A673 (cell line): ENCODE measurements at regions not wholly inside any gene's neighbourhood (a gene's known extent, or its start where the extent isn't known, plus 50 kb on each side); places are given as distances from the start of the nearest gene placed in this dataset.

Source experiments
- BruUV-seq: library from RNA; stranded (reverse); fragments of 400-500 nt; replicated peaks from 2 replicates; lab custom pipeline; 2021; lab: Mats Ljungman, UMichigan
- CTCF ChIA-PET: fragments of 300-600 bp; sonication (Branson Sonifier 250); formaldehyde crosslinking; loops from one replicate; lab custom pipeline; 2022; ENCODE audit warnings: antibody characterized with exemption; lab: Charles Lee
- POLR2A ChIA-PET: fragments of 300-600 bp; sonication (Branson Sonifier 250); formaldehyde crosslinking; loops from one replicate; lab custom pipeline; 2022; ENCODE audit warnings: antibody characterized with exemption; ENCODE audit not compliant: low non-redundant PET; lab: Charles Lee
- DNase-seq: peaks from one replicate; pipeline ENCODE4 v3.0.0-alpha.2; 2015; ENCODE audit warnings: low spot score
- H3K27ac ChIP-seq: fragments of 200-600 bp; sonication (generic); 2 replicates; pipeline ENCODE4 v1.5.1; 2016; ENCODE audit warnings: mixed run types, low read depth, mild to moderate bottlenecking, mixed read lengths, antibody characterized with exemption, low read length; ENCODE audit not compliant: poor library complexity, severe bottlenecking
- H3K27me3 ChIP-seq: fragments of 200-600 bp; sonication (generic); replicated peaks from 2 replicates; pipeline ENCODE4 v1.6.1; 2017; ENCODE audit warnings: mixed run types, low read depth, mild to moderate bottlenecking, mixed read lengths, antibody characterized with exemption, low read length; ENCODE audit not compliant: insufficient read depth, poor library complexity
- H3K36me3 ChIP-seq: fragments of 200-600 bp; sonication (generic); 2 replicates; pipeline ENCODE4 v1.6.1; 2016; ENCODE audit warnings: mixed run types, mild to moderate bottlenecking, mixed read lengths, antibody characterized with exemption, low read length; ENCODE audit not compliant: insufficient read depth, poor library complexity, severe bottlenecking
- H3K4me1 ChIP-seq: fragments of 200-600 bp; sonication (generic); 2 replicates; pipeline ENCODE4 v1.6.1; 2017; ENCODE audit warnings: mixed run types, mild to moderate bottlenecking, mixed read lengths, antibody characterized with exemption, low read length; ENCODE audit not compliant: insufficient read depth, poor library complexity, severe bottlenecking
- H3K4me3 ChIP-seq: fragments of 200-600 bp; sonication (generic); 2 replicates; pipeline ENCODE4 v1.5.1; 2016; ENCODE audit warnings: low read depth, mixed run types, mild to moderate bottlenecking, mixed read lengths, low read length; ENCODE audit not compliant: poor library complexity, severe bottlenecking
- H3K9me3 ChIP-seq: fragments of 200-600 bp; sonication (generic); 2 replicates; pipeline ENCODE4 v1.6.1; 2016; ENCODE audit warnings: mixed run types, low read depth, mild to moderate bottlenecking, mixed read lengths, antibody characterized with exemption, low read length; ENCODE audit not compliant: poor library complexity, severe bottlenecking
- EZH2 ChIP-seq: fragments of 200-600 bp; sonication (generic); IDR thresholded peaks from 2 replicates; pipeline ENCODE4 v1.6.1; 2017; ENCODE audit warnings: borderline replicate concordance, low read depth, mild to moderate bottlenecking, mixed read lengths, antibody characterized with exemption, low read length; ENCODE audit not compliant: poor library complexity, severe bottlenecking
- intact Hi-C: fragments of 100-400 bp; cut with micrococcal nuclease; formaldehyde crosslinking; loops from one replicate; pipeline ENCODE4 v1.10.0; 2022; ENCODE audit not compliant: unreplicated experiment
- TF ChIP-seq, protein P1 (sequence below): fragments of 300-800, 200-600 bp; sonication (generic); conservative IDR thresholded peaks from 2 replicates; pipeline ENCODE4 v1.5.1; 2017; ENCODE audit warnings: low read depth, mild to moderate bottlenecking, antibody characterized with exemption, low read length, moderate library complexity, mixed read lengths

GRCh38 chr1:177744906-177745305 lies 225.0 kb downstream of the SEC16B start:
- H3K27me3 ChIP-seq = no peaks in the 10 kb centered on the region
- no peaks in the 10 kb centered on the region for H3K36me3 ChIP-seq
- no TSS peak for BruUV-seq
- no peaks in the 10 kb centered on the region for H3K9me3 ChIP-seq
- TF ChIP-seq EZH2 = no peak
- TF ChIP-seq, protein P1, sequence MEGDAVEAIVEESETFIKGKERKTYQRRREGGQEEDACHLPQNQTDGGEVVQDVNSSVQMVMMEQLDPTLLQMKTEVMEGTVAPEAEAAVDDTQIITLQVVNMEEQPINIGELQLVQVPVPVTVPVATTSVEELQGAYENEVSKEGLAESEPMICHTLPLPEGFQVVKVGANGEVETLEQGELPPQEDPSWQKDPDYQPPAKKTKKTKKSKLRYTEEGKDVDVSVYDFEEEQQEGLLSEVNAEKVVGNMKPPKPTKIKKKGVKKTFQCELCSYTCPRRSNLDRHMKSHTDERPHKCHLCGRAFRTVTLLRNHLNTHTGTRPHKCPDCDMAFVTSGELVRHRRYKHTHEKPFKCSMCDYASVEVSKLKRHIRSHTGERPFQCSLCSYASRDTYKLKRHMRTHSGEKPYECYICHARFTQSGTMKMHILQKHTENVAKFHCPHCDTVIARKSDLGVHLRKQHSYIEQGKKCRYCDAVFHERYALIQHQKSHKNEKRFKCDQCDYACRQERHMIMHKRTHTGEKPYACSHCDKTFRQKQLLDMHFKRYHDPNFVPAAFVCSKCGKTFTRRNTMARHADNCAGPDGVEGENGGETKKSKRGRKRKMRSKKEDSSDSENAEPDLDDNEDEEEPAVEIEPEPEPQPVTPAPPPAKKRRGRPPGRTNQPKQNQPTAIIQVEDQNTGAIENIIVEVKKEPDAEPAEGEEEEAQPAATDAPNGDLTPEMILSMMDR = no peak
- H3K4me3 ChIP-seq = no peak overlapping the region
- ChIA-PET CTCF (no interaction called here), POLR2A (no interaction called here)
- H3K27ac ChIP-seq = no peak overlapping the region
- no peak for DNase-seq
- intact Hi-C loops = no loop called here
- H3K4me1 ChIP-seq = peaks cover 3% of the 10 kb centered on the region

DNA sequence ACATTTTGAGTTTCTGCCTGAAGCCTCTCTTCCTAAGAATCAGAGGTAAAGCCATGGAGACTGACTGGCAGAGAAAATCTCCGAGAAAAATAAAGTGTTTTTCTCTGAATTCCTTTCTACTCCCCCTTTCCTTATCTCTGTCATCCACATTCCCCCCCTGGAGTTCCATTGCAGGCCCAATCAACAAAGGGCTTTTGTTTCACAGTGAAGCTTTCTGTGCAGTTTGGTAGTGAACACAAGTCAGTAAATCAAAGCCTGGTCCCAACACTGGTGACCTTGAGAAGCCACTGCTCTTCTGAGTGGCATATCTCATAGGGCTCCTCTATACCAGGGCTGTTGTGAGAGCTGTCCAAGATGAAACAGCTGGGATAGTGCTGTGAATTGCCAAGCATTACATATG lies 228.4 kb downstream of the SEC16B start:
- peaks cover 3% of the 10 kb centered on the region for H3K4me1 ChIP-seq
- ChIA-PET POLR2A (no interaction called here), CTCF (no interaction called here)
- TF ChIP-seq EZH2 = no peak
- TF ChIP-seq, protein P1 = no peak
- H3K27me3 ChIP-seq = no peaks in the 10 kb centered on the region
- BruUV-seq = no TSS peak
- peak; percentile 9 for DNase-seq
- no peaks in the 10 kb centered on the region for H3K9me3 ChIP-seq
- intact Hi-C loops = no loop called here
- no peak overlapping the region for H3K27ac ChIP-seq
- no peak overlapping the region for H3K4me3 ChIP-seq
- H3K36me3 ChIP-seq = no peaks in the 10 kb centered on the region

DNA sequence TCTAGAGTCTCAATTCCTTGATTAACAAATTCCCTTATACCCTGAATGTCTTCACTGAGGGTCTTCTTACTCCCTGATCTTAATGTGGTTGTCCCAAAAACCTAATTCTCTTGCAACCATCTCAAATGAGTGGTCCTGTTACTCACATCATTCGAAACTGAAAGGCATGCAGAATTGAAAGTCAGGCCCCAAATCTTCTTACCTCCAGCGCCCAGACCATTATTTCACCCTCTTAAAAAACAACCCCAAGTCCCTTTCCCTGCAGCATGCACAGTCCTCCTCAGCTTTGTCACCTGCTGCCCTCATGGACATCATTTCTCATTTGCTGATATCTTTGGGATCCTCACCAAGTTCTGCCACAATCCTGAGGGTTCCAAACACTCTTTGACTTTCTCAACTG lies 230.1 kb downstream of the SEC16B start:
- no TSS peak for BruUV-seq
- intact Hi-C loops = no loop called here
- no peaks in the 10 kb centered on the region for H3K27me3 ChIP-seq
- no peaks in the 10 kb centered on the region for H3K9me3 ChIP-seq
- ChIA-PET CTCF (no interaction called here), POLR2A (interaction anchor here (0.8 kb wide), 1 partner anchor 29 kb away, joined by 4 read pairs; no protein-coding TSS in a partner anchor)
- DNase-seq = no peak
- no peaks in the 10 kb centered on the region for H3K36me3 ChIP-seq
- H3K27ac ChIP-seq = no peak overlapping the region
- TF ChIP-seq, protein P1 = no peak
- TF ChIP-seq EZH2 = no peak
- H3K4me3 ChIP-seq = no peak overlapping the region
- H3K4me1 ChIP-seq = peaks cover 3% of the 10 kb centered on the region
